Keratinocyte (primary cell): ENCODE measurements at regions not wholly inside any gene's neighbourhood (a gene's known extent, or its start where the extent isn't known, plus 50 kb on each side); places are given as distances from the start of the nearest gene placed in this dataset.

Source experiments
- DNase-seq: peaks from one replicate; pipeline ENCODE4 v3.0.0-alpha.2; 2011; ENCODE audit warnings: low read depth, missing footprints, low spot score
- FAIRE-seq: peaks from 2 replicates; lab custom pipeline; 2011; peaks lifted over from hg19 to GRCh38; lab: Jason Lieb, UNC
- H2AFZ ChIP-seq: 2 replicates; pipeline ENCODE4 v1.6.0; 2012; ENCODE audit warnings: low read length, control low read depth, inconsistent platforms; ENCODE audit not compliant: control insufficient read depth
- H3K27ac ChIP-seq: 2 replicates; pipeline ENCODE4 v1.5.1; 2011; ENCODE audit warnings: low read length; ENCODE audit not compliant: control insufficient read depth, insufficient read depth
- H3K27me3 ChIP-seq: 3 replicates; pipeline ENCODE4 v1.6.0; 2011; ENCODE audit warnings: low read length; ENCODE audit not compliant: control insufficient read depth, insufficient read depth; ENCODE audit errors: extremely low read depth
- H3K36me3 ChIP-seq, 2 experiments: 2 replicates in 1 of 2; 3 replicates in 1 of 2; pipeline ENCODE4 v1.5.1; 2011; ENCODE audit warnings: low read length in 2 of 2, mild to moderate bottlenecking in 1 of 2; ENCODE audit not compliant: control insufficient read depth in 2 of 2, insufficient read depth in 2 of 2; ENCODE audit errors: extremely low read depth in 1 of 2
- H3K4me1 ChIP-seq: 3 replicates; pipeline ENCODE4 v1.5.1; 2011; ENCODE audit warnings: low read length; ENCODE audit not compliant: control insufficient read depth, insufficient read depth; ENCODE audit errors: extremely low read depth
- H3K4me2 ChIP-seq: 3 replicates; pipeline ENCODE4 v1.6.0; 2011; ENCODE audit warnings: low read depth, low read length; ENCODE audit not compliant: control insufficient read depth, insufficient read depth; ENCODE audit errors: extremely low read depth
- H3K4me3 ChIP-seq, 3 experiments: fragments of 200-600 bp in 1 of 3; sonication (generic) in 1 of 3; 2 replicates in 2 of 3; 3 replicates in 1 of 3; pipeline ENCODE4 v1.5.1; 2011 to 2016; ENCODE audit warnings: low read length in 3 of 3, mild to moderate bottlenecking in 3 of 3, control low read depth in 2 of 3, inconsistent platforms in 1 of 3, low read depth in 1 of 3, mixed read lengths in 1 of 3, mixed run types in 1 of 3, moderate library complexity in 1 of 3; ENCODE audit not compliant: control insufficient read depth in 2 of 3, insufficient read depth in 2 of 3; ENCODE audit errors: extremely low read depth in 1 of 3
- H3K79me2 ChIP-seq: 2 replicates; pipeline ENCODE4 v1.6.0; 2012; ENCODE audit warnings: low read length; ENCODE audit not compliant: control insufficient read depth, insufficient read depth
- H3K9ac ChIP-seq: 3 replicates; pipeline ENCODE4 v1.6.0; 2011; ENCODE audit warnings: low read length; ENCODE audit not compliant: control insufficient read depth, insufficient read depth; ENCODE audit errors: extremely low read depth
- H3K9me1 ChIP-seq: 3 replicates; pipeline ENCODE4 v1.6.0; 2011; ENCODE audit warnings: low read length; ENCODE audit not compliant: control insufficient read depth, insufficient read depth; ENCODE audit errors: extremely low read depth
- H3K9me3 ChIP-seq: 2 replicates; pipeline ENCODE4 v1.5.1; 2012; ENCODE audit warnings: low read depth, low read length; ENCODE audit not compliant: control insufficient read depth
- H4K20me1 ChIP-seq: 3 replicates; pipeline ENCODE4 v1.6.0; 2011; ENCODE audit warnings: low read length; ENCODE audit not compliant: control insufficient read depth, insufficient read depth; ENCODE audit errors: extremely low read depth
- EZH2 ChIP-seq: IDR thresholded peaks from one replicate; pipeline ENCODE4 v1.6.1; 2012; ENCODE audit warnings: inconsistent platforms, mild to moderate bottlenecking, low read length, moderate library complexity
- dilution Hi-C: fragments of 300-500 bp; cut with MboI; formaldehyde crosslinking; loops from one replicate; pipeline ENCODE4 v1.7.0; 2020; ENCODE audit warnings: low sequenced_read_pairs; ENCODE audit not compliant: extremely low pct_ligation_motif_present
- TF ChIP-seq, protein P1 (sequence below), 3 experiments: IDR thresholded peaks in 1 of 3; conservative IDR thresholded peaks in 1 of 3; optimal IDR thresholded peaks in 1 of 3; 2 replicates in 2 of 3; 3 replicates in 1 of 3; pipeline versions ENCODE3 to v1.5.1; 2011; ENCODE audit warnings: low read length in 3 of 3, mild to moderate bottlenecking in 3 of 3, moderate library complexity in 2 of 3, control low read depth in 1 of 3, inconsistent platforms in 1 of 3; ENCODE audit not compliant: insufficient read depth in 2 of 3; ENCODE audit errors: extremely low read depth in 1 of 3

DNA sequence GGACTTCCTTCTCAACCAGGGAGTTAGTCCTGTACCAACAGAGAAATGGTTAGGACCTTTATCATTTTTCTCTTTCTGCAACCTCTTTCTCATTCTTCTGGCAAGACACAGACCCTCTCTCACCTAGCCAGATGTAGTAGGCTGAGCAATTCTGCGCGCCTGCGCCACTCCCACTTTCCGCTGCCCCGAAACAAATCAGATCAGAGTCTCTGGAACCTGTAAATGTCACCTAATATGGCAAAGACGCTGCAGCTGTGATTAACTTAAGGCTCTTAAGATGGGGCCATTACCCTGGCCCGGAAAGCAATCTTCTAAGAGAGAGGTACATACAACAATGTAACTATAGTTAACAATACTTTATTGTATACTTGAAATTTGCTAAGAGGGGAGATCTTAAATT, 94.3 kb upstream of the ASIC2 start:
- no peak overlapping the region for H2AFZ ChIP-seq
- FAIRE-seq (no peak), DNase-seq (no peak)
- H4K20me1 ChIP-seq, result no peaks in the 10 kb centered on the region
- dilution Hi-C loops, result no loop called here
- no peaks in the 10 kb centered on the region for H3K4me1 ChIP-seq
- H3K9me3 ChIP-seq, result no peaks in the 10 kb centered on the region
- TF ChIP-seq, protein P1, sequence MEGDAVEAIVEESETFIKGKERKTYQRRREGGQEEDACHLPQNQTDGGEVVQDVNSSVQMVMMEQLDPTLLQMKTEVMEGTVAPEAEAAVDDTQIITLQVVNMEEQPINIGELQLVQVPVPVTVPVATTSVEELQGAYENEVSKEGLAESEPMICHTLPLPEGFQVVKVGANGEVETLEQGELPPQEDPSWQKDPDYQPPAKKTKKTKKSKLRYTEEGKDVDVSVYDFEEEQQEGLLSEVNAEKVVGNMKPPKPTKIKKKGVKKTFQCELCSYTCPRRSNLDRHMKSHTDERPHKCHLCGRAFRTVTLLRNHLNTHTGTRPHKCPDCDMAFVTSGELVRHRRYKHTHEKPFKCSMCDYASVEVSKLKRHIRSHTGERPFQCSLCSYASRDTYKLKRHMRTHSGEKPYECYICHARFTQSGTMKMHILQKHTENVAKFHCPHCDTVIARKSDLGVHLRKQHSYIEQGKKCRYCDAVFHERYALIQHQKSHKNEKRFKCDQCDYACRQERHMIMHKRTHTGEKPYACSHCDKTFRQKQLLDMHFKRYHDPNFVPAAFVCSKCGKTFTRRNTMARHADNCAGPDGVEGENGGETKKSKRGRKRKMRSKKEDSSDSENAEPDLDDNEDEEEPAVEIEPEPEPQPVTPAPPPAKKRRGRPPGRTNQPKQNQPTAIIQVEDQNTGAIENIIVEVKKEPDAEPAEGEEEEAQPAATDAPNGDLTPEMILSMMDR (optimal IDR thresholded peaks at IDR 0.05 in 1 of 3, IDR thresholded peaks at IDR 0.05 in 1 of 3, conservative IDR thresholded peaks at IDR 0.05 in 1 of 3; ENCODE audit: extremely low read depth in 1 of 3, insufficient read depth in 2 of 3, low read length in 3 of 3), result no peak
- TF ChIP-seq EZH2, result no peak
- H3K36me3 ChIP-seq, result no peaks in the 10 kb centered on the region
- no peak overlapping the region for H3K4me2 ChIP-seq
- no peaks in the 10 kb centered on the region for H3K79me2 ChIP-seq
- H3K9ac ChIP-seq, result no peak overlapping the region
- no peak overlapping the region for H3K4me3 ChIP-seq
- no peaks in the 10 kb centered on the region for H3K9me1 ChIP-seq
- no peaks in the 10 kb centered on the region for H3K27me3 ChIP-seq
- no peak overlapping the region for H3K27ac ChIP-seq

DNA sequence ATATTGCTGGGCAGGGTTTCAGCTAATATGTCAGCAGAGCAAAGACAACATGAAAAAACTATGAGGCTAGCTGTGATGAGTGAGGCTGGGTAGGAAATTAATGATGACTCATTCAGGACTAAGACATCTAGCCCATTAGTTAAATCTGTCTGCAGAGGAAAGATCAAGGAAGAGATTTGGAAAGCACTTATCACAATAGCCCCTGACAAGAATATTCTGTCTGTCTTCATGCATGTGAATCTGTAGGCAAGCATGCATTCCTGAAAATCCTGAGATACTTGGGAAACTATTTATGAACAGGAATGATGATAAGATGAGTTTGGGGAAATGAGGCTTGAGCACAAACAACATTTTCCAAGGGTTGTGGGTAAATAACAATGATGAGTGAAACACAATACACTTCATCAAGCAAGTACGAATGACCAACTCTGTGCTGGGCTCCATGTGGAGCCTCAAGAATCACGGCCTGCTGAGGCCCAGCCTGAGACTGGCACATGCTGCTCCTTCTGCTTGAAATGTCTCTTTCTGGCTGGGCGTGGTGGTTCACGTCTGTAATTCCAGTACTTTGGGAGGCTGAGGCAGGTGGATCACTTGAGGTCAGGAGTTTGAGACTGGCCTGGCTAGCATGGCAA, 96.5 kb upstream of the ASIC2 start:
- FAIRE-seq (no peak), DNase-seq (no peak)
- dilution Hi-C loops, result no loop called here
- Histone ChIP-seq H3K27ac (no peak overlapping the region), H4K20me1 (no peaks in the 10 kb centered on the region), H3K27me3 (no peaks in the 10 kb centered on the region), H3K4me3 (no peak overlapping the region), H3K4me2 (no peak overlapping the region), H3K9me1 (no peaks in the 10 kb centered on the region), H3K9ac (no peak overlapping the region), H2AFZ (no peak overlapping the region), H3K36me3 (no peaks in the 10 kb centered on the region), H3K4me1 (no peaks in the 10 kb centered on the region), H3K79me2 (no peaks in the 10 kb centered on the region), H3K9me3 (no peaks in the 10 kb centered on the region)
- no peak for TF ChIP-seq EZH2
- TF ChIP-seq, protein P1 (optimal IDR thresholded peaks at IDR 0.05 in 1 of 3, IDR thresholded peaks at IDR 0.05 in 1 of 3, conservative IDR thresholded peaks at IDR 0.05 in 1 of 3; ENCODE audit: extremely low read depth in 1 of 3, insufficient read depth in 2 of 3, low read length in 3 of 3), result no peak
